ENCODE measurements at regions not wholly inside any gene's neighbourhood (a gene's known extent, or its start where the extent isn't known, plus 50 kb on each side); places are given as distances from the start of the nearest gene placed in this dataset.

DNA sequence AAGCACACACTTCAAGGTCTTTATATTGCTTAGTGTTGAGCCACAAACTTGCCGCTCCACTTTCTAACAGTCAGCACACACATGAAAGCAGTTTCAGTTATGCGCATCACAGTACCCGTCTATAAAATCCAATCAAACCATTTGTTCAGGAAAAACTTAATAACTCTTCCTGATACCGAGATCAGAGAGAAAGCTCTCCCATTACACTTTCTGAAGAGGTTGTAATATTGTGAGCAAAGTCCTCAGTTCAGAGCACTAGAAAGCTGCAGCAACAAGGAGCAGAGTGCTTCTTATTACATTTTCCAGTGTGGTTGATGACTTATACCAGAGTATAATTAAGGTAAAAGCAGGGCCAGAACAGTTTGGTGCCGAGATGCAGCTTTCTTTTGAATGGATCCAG, 102.8 kb upstream of the F3 start:
- DNase-seq (ENCODE audit: low read depth), result no peak

DNA sequence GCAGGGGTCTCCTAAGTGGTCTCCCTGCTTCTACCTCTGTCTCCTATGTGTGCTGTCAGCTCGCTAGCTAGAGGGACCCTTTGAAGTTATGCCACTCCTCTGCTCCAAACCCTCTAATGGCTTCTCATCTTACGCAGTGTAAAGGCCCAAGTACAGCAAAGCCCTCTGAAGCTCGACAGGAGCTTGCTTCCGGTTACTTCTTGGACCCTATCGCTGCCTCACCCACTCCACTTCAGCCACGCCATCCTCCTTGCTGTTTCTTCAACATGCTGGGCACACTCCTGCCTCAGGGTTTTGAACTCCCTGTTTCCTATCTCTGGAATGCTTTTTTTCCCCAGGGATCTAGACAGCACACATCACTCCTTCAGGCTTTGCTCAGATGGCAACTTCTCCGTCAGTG, 102.3 kb upstream of the F3 start:
- no peak for DNase-seq (ENCODE audit: low read depth)

DNA sequence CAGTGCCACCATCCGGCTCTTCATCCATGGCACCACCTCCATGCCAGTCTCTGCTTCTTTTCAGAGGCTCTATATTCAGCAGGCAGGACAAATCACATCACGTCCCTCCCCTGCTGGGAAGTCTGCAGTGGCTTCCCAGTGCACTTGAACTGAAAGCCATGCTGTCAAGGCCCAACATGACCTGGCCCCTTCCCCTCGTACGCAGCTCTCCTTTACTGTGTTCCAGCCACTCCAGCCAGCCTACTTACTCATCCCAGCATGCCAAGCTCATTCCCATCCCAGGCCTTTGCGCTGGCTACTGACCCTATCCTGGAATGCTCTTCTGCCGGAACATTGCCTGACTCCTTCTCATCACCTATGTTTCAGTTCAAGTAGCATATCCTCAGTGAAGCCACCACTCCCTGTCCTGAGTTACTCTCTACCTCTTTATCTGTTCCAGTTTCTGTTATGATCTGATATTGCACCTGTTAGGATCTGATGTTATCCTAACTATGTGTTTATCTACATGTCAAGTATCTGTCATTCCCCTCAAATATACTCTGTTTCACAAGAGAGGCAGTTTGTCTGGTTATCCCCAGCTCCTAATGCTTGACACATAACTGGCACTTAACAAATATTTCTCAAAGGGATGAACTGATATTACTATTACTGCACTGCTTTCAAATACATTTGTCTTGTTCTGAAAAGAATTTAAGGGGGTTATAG, 101.2 kb upstream of the F3 start:
- no peak for DNase-seq (ENCODE audit: low read depth)

DNA sequence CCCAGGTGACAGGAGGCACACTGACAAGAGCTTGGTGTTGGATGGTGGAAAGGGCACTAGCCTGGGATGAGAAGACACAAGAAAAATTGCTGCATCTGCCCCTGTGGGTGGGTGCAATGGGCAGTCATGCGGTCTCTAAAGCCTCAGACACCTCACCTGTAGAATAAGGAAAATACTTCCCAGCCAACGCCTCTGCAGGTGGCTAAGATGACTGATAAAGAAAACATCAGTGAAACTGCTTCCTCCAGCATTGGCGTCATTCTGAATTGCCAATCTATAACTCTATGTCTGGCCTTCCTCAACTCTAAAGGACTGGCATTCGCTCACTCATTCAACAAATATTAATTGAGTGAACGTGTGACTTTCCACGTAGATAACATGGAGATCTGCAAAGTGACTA, 100.4 kb upstream of the F3 start:
- no peak for DNase-seq (ENCODE audit: low read depth)

DNA sequence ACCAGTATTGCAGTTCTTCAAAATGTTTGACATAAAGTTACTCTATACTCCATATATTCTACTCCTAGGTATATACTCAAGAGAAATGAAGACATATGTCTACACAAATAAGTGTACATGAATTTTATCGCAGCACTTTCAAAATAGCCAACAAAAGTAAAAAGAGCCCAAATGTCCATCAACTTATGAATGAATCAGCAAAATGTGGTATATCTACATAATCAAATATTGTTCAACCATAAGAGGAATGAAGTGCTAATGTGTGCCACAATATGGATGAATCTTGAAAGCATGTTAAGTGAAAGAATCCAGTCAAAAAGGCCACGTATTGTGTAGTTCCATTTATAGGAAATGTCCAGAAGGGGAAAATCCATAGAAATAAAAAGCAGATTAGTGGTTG, 98.6 kb upstream of the F3 start:
- no peak for DNase-seq (ENCODE audit: low read depth)

DNA sequence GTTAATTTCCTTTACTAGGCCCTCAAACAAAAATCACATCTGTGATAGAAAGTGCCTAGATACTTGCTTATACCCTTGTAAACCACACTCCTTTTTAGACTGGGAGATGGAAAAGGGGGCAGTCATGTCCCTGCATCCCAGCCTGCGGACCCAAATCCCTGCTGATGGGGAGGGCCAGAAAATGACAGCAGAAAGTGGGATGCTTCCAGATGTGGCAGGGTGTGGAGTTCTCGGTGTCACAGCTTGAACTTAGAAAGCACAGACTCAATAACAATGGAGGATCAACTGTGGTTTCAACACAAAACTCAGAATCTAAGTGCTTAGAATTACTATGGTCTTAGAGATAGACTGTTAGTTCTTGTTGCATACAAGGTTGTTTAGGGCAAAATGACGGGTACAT, 95.6 kb upstream of the F3 start:
- DNase-seq (ENCODE audit: low read depth), result no peak

DNA sequence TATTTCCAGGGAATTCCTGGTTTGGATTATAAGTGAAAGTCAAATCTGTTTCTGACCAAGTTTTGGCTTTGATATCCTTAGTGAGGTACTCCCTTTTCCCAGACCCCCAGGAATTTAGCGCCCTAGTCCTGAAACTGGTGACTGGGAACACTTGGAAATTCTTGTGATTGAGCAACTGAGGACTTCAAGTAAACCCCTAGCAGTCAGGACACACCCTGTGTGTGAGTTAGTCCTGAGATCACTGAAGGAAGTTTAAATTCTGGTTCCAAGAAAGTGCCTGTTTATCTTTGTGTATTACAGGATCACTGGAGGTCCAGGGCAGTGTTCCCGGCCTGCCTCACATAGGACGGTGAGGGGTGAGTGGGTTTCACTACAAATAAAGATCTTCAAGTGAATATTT, 95.1 kb upstream of the F3 start:
- peak; percentile 57 for DNase-seq (ENCODE audit: low read depth)

DNA sequence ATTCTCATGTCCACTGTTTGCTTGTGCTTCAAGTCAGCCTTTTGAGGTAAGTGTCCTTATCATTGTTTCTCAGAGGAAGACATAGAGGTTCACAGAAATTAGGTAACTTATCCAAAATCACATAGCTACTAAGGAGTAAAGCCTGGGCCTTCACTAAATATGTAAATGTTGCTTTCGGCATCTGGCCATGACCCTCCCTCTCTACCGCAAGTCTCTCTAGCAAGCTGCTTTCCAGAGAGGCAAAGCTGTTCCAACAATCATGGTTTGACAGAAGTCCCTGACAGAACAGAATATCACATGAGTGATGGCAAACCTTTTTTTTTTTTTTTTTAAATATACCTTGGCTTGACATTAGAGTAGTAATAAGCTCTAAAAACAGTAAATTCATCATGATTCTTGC, 94.5 kb upstream of the F3 start:
- no peak for DNase-seq (ENCODE audit: low read depth)

DNA sequence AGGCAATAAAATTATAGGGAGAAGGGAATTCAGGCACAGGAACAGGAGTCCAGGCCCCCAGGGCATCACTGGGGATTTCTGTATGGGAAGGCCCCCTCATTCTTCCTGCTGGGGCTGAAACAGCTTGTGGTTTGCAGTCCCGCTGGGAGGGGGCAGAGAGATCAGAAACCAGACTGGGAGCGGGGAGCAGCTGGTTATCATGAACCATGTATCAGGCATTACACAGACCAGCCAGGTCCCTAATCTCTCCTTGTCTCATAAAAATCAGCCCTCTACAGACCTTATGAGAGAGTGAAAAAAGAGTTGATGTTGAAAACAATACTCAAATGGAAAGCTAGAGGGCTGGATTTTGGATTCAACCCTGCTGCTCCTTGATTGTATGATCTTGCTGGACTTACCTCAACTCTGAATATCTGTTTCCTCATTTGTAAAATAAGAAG, 93.4 kb upstream of the F3 start:
- DNase-seq (ENCODE audit: low read depth), result peak; percentile 68

DNA sequence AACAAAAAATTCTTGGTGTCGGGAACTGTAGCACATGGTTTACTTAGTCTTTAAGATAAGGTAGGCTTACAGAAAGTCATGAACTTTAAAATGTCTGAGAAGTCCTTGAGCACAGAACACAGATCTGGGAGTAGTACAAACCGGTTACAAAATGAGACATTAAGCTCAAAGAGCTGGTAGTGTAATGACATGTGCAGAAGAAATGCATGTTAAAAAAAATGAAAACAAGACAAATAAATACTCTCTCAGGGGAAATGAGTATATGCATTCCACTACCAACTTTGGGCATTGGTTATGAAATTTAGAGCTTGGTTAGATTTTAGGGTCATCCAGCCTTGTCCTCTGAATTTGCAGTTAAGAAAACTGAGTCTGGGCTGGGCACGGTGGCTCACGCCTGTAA, 91.5 kb upstream of the F3 start:
- DNase-seq (ENCODE audit: low read depth), result peak; percentile 87

DNA sequence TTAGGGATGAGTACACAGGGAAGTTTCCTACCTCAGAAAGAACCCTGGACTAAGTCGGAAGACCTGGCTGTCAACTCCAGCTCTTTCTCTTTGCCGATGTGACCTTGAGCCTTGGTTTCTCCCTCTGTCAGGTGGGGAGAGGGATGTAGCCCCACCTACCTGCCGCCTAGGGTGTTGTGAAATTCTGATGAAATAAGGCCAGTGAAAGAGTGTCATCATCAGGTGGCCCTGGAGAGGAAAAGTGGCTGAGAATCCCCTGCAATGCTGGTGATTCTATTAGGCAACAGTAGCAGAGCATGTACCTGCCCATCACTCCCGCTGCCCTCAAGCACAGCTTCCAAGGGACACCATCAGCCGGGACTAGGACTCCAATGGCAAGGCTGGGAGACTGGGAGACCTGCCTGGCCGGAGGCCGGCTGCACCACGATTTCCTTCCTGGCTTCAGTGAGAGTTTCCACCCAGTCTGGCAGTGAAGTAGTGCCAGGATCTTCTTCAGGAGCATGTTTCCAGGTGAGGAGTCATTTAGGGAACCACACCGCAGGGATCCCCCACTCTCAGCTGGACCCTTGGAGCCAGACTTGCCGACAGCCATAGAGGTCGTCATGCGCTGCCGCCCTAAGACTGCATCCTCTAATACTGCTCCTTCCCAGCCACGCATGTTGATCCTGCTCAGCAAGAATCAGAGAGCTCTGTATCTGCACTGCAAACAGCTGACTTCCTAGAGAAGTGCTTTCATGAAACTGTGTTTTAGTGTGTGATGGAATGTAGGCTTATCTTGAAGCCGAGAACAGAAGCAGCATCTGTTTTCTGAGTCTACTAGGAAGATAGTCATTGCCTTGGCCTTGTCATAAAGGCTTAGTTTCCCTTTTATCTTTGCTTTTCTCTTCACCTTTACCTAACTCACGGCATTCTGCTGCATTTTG, 88.0 kb upstream of the F3 start:
- DNase-seq (ENCODE audit: low read depth), result no peak

DNA sequence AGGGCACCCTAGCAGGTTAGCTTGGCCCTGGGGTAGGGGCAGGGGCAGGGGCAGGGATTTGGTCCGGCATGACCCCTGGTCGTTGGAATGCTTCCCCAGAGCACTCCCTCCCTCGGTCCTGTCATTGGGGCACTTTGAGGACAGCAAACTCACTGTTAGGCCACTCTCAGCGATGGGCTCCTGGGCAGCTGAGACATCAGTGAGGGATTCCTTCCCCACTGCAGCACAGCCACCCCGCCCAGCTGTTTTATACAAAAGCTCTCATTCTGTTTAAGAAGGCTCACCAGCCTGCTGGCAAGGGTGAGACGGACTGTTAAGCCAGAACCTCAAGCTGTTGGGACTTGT, 86.9 kb upstream of the F3 start:
- no peak for DNase-seq (ENCODE audit: low read depth)

DNA sequence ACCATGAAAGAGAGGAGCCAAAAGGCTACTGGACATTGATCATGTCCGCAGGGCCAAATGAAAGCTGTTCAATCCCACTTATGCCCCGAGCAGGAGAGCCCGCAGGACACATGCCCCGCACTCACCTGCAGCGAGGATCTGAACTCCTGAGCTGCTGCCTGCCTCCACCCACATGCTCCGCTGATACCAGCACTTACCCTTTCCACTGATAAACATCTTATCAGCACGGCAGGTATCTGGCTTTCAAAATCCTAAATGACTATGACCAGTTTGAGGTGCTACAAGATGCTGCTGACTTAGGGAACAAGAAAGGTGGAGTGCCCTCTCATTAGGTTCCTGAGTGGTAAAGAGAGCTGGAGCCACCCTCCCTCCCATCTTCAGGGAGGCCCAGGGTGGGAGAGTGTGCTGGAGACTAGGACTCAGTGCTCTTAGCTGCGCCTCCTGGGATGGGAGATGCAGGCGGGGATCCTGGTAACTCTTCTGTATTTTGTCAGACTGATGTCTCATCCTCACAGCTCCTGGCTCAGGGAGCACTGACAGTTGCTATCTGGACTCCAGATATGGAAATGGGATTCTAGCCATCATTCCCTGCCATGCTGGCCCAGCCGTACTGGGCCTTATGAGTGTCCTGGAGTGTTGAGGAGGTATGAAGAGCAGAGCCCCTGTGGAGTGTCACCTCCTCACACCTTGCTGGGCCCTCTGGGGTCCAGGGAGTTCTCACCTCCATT, 86.4 kb upstream of the F3 start:
- no peak for DNase-seq (ENCODE audit: low read depth)

DNA sequence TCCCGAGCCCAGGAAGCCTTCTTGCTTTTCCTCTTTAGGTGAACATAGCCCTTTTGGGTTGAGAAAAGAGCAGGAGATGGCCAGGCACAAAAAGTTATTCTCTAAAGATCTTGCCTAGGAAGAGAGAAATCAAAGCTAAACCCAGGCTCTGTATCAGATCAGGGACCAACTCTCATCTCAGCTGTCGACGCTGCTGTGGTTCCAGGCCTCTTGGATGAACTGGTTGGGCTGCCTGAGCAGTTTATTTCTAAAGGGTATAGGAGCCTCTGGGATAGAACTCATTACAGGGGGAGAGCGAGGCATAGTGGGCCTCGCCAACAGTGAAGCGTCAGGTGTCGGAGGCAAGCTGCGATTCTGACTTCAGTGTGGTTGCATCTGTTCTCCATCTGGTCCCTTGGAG, 82.6 kb upstream of the F3 start:
- DNase-seq (ENCODE audit: low read depth), result no peak

DNA sequence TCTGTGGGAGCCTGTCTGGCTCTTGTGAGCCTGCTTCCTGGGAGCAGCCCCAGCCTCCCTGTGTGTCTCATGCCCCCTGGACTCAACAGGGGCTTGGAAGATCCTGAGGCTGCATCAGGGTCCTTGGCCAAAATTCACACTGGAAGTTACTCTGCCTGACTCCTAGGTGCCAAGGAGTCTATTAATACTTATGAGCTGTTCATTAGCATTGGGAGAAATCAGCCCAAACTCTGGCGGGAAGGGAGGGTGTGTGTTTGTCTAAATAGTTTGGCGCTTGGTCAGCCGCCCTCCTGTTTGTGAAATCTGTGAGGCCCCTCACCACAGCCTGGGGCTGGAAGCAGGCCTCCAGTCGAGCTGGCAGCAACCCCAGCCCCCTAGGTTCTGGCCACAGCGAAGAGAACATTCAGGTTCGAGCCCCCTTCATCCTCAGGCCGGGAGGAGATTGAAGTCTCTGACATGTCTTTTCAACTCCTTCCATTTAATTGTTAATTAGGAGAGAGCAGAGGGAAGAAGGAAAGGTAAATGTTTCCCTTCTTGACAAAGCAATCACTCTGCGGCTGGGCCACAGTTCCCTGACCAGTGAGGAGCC, 82.1 kb upstream of the F3 start:
- peak; percentile 84 for DNase-seq (ENCODE audit: low read depth)

DNA sequence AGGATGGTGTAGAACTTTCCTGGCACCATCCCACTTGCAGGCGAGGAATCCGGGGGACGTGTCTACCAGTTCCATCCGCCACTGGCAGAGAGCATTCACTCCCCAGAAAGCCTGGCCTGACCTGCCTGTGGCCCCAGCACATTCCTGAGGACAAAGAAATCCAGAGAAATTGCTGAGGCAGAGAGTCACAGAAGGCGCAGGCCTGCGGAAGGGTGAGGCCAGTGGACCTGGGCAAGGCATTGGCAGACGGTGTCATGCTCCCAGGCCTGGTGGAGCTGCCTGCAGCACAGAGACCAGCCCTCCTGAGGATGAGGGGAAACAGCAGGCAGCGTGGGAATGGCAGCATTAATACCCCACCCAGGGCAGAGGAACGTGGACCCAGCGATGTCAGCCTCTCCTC, 81.2 kb upstream of the F3 start:
- peak; percentile 89 for DNase-seq (ENCODE audit: low read depth)

DNA sequence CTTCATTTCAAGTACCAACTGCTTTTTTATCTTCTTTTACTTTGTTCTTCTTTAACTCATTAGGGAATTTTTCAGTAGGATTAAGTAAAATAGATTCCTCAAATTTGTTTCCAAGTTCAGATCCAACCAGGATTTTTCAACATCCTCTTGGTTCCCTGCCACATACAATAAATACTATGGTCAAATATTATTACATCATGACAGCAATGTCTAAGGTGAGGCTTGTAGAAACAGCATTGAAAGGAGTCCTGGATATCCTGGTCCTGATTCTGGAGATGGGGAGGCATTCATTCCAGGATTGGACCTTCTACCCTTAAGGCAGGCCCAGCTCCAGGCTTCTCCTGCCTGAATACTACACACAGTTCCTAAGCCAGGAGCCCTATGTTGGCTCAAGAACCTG, 80.2 kb upstream of the F3 start:
- DNase-seq (ENCODE audit: low read depth), result no peak

DNA sequence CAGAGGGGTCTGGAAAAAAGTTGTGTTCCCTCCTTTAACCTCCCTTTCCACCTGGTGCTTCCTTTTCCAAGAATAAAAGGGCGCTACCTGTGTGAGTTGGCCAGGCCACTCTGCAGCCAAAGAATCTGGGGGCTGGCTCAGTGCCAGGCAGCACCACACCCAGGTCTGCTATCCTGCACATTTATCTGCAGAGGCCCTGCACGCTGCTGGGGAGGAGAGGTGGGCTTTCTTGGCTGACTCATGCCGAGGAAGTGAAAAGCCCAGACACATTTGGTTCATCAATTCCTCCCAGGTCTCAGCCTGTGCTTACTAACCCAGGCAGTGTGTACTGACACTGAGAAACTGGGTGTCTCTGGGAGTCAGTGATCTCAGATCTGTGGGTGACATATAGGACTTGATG, 79.8 kb upstream of the F3 start:
- DNase-seq (ENCODE audit: low read depth), result peak; percentile 37

DNA sequence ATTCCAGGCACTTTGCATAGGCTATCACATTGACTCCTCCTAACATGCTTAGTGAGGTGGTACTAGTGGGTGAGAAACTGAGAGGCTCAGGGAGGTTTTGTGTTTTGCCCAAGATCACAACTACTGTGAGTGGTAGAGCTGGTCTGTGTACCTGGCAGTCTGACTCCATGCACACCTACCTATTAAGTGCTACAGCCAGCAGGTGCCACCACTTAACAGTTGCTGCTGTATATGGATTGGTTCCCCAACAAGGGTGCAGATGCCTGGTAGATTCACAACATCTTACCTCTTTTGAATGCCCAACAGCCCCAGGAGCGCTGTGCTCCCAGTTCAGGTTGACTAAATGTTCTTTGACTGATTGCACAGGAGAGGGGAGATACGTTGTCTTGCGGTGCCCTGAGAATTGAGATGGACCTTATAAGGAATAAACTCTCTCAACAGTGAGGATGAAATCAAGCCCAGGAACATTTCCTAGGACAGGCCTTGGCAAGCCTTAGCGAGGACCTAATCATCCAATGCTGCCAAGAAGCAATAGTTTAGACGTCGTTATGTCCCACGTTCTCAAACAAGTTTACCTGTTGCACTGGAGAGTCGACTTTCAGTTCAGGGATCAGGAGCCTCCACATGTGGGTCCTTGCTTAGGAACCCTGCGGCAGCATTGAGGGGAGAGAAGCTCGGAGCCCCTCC, 78.9 kb upstream of the F3 start:
- DNase-seq (ENCODE audit: low read depth), result no peak

DNA sequence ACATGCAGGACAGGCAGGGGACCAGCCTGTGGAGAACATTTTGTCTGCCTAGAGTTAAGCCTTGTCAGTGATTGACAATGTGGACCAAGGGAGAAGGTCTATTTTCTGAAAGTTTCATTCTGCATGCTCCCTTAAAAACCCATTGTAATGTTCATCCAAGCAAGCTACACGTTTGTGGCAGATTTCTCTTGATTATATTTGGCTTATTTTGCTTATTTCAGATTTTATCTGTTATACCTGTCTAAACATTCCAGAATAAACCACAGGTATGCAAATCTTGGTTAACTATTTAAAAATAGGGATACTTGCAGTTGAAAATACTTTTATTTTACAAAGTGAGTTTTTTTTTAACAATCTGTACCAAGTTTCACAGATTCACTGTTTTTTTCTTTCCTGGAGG, 78.2 kb upstream of the F3 start:
- DNase-seq (ENCODE audit: low read depth), result no peak

DNA sequence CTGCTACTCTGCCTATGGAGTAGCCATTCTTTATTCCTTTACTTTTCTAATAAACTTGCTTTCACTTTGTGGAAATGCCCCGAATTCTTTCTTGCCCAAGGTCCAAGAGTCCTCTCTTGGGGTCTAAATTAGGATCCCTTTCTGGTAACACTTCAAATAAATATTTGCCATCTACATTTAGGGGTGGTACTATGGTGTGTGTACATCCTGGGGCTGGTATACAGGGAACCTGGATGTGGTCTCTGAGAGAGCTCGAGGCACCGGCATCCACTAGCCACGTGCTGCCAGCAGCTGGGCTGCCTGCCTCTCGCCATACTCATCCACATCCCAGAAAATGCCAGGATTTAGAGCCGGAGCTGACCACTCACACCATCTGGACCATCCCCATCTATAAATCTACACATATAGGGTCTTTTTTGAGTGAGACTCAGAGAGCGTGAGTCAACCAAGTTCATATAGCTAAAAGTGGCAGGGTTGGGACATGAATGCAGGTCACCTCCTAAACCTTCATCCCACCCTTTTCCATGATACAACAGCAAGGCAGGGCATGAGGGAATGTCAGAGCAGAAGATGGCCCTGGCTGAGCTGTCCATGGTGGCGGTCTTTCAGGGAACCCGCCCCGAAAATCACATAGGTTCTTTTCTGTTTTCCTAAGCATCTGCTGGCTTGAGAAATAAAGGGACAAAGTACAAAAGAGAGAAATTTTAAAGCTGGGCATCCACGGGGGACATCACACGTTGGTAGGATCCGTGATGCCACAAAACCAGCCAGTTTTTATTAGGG, 76.6 kb upstream of the F3 start:
- DNase-seq (ENCODE audit: low read depth), result no peak

Measured in amniotic epithelial cell (primary cell).